Transverse colon (tissue), 4 donors: ENCODE measurements at regions not wholly inside any gene's neighbourhood (a gene's known extent, or its start where the extent isn't known, plus 50 kb on each side); places are given as distances from the start of the nearest gene placed in this dataset.

Experiments used
- CTCF ChIP-seq, 5 experiments: fragments of 200-600 bp in 3 of 5; fragments of 450-650 bp in 2 of 5; sonication (generic) in 3 of 5; IDR thresholded peaks; 1 replicate in 2 of 5; 2 replicates in 3 of 5; pipeline ENCODE4 v1.5.1; 2016 to 2017; ENCODE audit warnings: antibody characterized with exemption in 5 of 5, inconsistent platforms in 3 of 5, mild to moderate bottlenecking in 2 of 5, moderate library complexity in 1 of 5
- EP300 ChIP-seq: sonication (generic); formaldehyde crosslinking; IDR thresholded peaks from one replicate; pipeline ENCODE4 v1.6.1; 2017; ENCODE audit warnings: antibody characterized with exemption, low read depth
- POLR2A ChIP-seq: fragments of 450-650 bp; IDR thresholded peaks from one replicate; pipeline ENCODE4 v1.6.1; 2016; ENCODE audit warnings: antibody characterized with exemption, mild to moderate bottlenecking, moderate library complexity
- POLR2AphosphoS5 ChIP-seq, 3 donors: sonication (generic); formaldehyde crosslinking; IDR thresholded peaks; one replicate each; pipeline ENCODE4 v1.6.1; 2016; ENCODE audit warnings: antibody characterized with exemption in 3 of 3

GRCh38 chr4:79087071-79087470 lies 147.8 kb upstream of the PAQR3 start:
- TF ChIP-seq CTCF (IDR thresholded peaks at IDR 0.05), result no peak
- TF ChIP-seq POLR2A, result no peak
- TF ChIP-seq EP300, result no peak
- no peak for TF ChIP-seq POLR2AphosphoS5 (IDR thresholded peaks at IDR 0.05)
